ENCODE measurements at regions not wholly inside any gene's neighbourhood (a gene's known extent, or its start where the extent isn't known, plus 50 kb on each side); places are given as distances from the start of the nearest gene placed in this dataset.
A peak's percentile ranks its signal among the peaks of the same experiment; 100 is the strongest.

- H3K9me3 ChIP-seq = no peaks in the 10 kb centered on the region
- H3K27ac ChIP-seq = no peak overlapping the region
- H3K27me3 ChIP-seq = no peaks in the 10 kb centered on the region
- in situ Hi-C loops (cut with MboI; ENCODE audit: low sequenced_read_pairs in 4 of 4) (no loop called here), intact Hi-C loops (cut with DNase I; ENCODE audit: low total_unique reads) (no loop called here)
- TF ChIP-seq, protein P1, sequence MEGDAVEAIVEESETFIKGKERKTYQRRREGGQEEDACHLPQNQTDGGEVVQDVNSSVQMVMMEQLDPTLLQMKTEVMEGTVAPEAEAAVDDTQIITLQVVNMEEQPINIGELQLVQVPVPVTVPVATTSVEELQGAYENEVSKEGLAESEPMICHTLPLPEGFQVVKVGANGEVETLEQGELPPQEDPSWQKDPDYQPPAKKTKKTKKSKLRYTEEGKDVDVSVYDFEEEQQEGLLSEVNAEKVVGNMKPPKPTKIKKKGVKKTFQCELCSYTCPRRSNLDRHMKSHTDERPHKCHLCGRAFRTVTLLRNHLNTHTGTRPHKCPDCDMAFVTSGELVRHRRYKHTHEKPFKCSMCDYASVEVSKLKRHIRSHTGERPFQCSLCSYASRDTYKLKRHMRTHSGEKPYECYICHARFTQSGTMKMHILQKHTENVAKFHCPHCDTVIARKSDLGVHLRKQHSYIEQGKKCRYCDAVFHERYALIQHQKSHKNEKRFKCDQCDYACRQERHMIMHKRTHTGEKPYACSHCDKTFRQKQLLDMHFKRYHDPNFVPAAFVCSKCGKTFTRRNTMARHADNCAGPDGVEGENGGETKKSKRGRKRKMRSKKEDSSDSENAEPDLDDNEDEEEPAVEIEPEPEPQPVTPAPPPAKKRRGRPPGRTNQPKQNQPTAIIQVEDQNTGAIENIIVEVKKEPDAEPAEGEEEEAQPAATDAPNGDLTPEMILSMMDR (IDR thresholded peaks at IDR 0.05 in 4 of 5, conservative IDR thresholded peaks at IDR 0.05 in 1 of 5) = no peak
- TF ChIP-seq POLR2A (IDR thresholded peaks at IDR 0.05) = no peak
- DNase-seq (no peak), ATAC-seq (no peak)
- no peaks in the 10 kb centered on the region for H3K4me1 ChIP-seq
- H3K36me3 ChIP-seq = no peaks in the 10 kb centered on the region
- H3K4me3 ChIP-seq = no peak overlapping the region
Measured at GRCh38 chr7:131261476-131261994, 66.1 kb upstream of the MKLN1 start.

DNA sequence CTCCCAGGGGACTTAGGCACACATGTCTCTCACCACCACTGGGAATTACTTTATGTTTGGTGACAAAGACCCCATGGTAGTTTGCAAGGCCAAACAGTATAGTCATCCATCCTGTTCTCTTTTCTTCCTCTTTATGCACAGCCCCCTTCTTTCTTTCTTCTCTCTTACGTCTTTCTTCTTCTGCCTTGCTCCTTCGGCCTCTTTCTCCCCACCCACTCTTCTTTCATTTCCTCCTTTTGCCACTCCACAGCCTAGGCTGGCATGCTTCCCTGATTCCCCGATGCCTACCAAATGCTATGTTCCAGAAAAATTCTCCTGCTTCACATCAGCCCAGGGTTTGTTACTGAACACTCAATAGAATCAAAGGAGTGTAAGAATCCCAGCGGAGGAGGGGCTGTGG lies 62.4 kb upstream of the MKLN1 start:
- DNase-seq = no peak
- H3K4me3 ChIP-seq = no peak overlapping the region
- H3K36me3 ChIP-seq = no peaks in the 10 kb centered on the region
- intact Hi-C loops (cut with DNase I; ENCODE audit: low total_unique reads) = no loop called here
- in situ Hi-C loops (cut with MboI; ENCODE audit: low sequenced_read_pairs in 4 of 4) = no loop called here
- no peak for TF ChIP-seq POLR2A (IDR thresholded peaks at IDR 0.05)
- TF ChIP-seq, protein P1 (IDR thresholded peaks at IDR 0.05 in 4 of 5, conservative IDR thresholded peaks at IDR 0.05 in 1 of 5) = no peak
- H3K4me1 ChIP-seq = no peaks in the 10 kb centered on the region
- no peaks in the 10 kb centered on the region for H3K9me3 ChIP-seq
- no peaks in the 10 kb centered on the region for H3K27me3 ChIP-seq
- ATAC-seq = peak in 1 of 2 donors; percentile 18
- H3K27ac ChIP-seq = no peak overlapping the region

GRCh38 chr7:131267631-131268030 lies 60.0 kb upstream of the MKLN1 start:
- no peak overlapping the region for H3K27ac ChIP-seq
- intact Hi-C loops (cut with DNase I; ENCODE audit: low total_unique reads) (no loop called here), in situ Hi-C loops (cut with MboI; ENCODE audit: low sequenced_read_pairs in 4 of 4) (no loop called here)
- H3K4me1 ChIP-seq = peaks cover 2 to 4% of the 10 kb centered on the region in 2 donors
- H3K9me3 ChIP-seq = no peaks in the 10 kb centered on the region
- H3K36me3 ChIP-seq = no peaks in the 10 kb centered on the region
- ATAC-seq = no peak
- TF ChIP-seq, protein P1 (IDR thresholded peaks at IDR 0.05 in 4 of 5, conservative IDR thresholded peaks at IDR 0.05 in 1 of 5) = no peak
- no peak for TF ChIP-seq POLR2A (IDR thresholded peaks at IDR 0.05)
- H3K27me3 ChIP-seq = no peaks in the 10 kb centered on the region
- no peak for DNase-seq
- H3K4me3 ChIP-seq = no peak overlapping the region

GRCh38 chr7:131268906-131269305 lies 58.8 kb upstream of the MKLN1 start:
- Histone ChIP-seq H3K9me3 (no peaks in the 10 kb centered on the region), H3K27ac (no peak overlapping the region), H3K36me3 (no peaks in the 10 kb centered on the region), H3K4me1 (peaks cover 13 to 14% of the 10 kb centered on the region in 2 donors), H3K27me3 (no peaks in the 10 kb centered on the region), H3K4me3 (no peak overlapping the region)
- TF ChIP-seq POLR2A (IDR thresholded peaks at IDR 0.05) = no peak
- TF ChIP-seq, protein P1 (IDR thresholded peaks at IDR 0.05 in 4 of 5, conservative IDR thresholded peaks at IDR 0.05 in 1 of 5) = no peak
- intact Hi-C loops (cut with DNase I; ENCODE audit: low total_unique reads) (no loop called here), in situ Hi-C loops (cut with MboI; ENCODE audit: low sequenced_read_pairs in 4 of 4) (no loop called here)
- DNase-seq = no peak
- no peak for ATAC-seq

DNA sequence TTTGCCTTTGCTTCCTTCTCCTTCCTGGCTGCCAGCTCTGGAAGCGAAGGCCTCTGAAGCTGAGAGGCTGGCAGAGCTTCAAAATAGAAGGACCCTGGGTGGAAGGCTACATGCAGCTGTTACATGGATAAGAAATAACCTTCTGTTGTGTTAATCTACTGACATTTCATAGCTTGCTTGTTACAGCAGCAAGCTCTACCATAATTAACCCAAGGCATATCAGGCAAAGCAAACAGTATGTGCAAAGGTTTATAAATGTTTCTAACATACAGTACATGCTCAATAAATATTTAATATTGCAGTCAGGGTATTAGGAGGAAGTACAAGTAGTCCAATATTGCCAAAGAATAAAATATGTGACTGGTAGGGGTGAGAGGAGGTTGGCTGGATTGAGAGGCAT lies 55.6 kb upstream of the MKLN1 start:
- TF ChIP-seq POLR2A (IDR thresholded peaks at IDR 0.05) = no peak
- TF ChIP-seq, protein P1 (IDR thresholded peaks at IDR 0.05 in 4 of 5, conservative IDR thresholded peaks at IDR 0.05 in 1 of 5) = no peak
- in situ Hi-C loops (cut with MboI; ENCODE audit: low sequenced_read_pairs in 4 of 4) (no loop called here), intact Hi-C loops (cut with DNase I; ENCODE audit: low total_unique reads) (no loop called here)
- Histone ChIP-seq H3K4me1 (peaks cover 13 to 14% of the 10 kb centered on the region in 2 donors), H3K27me3 (no peaks in the 10 kb centered on the region), H3K4me3 (no peak overlapping the region), H3K27ac (peak overlapping the region in 2 of 4 donors; percentile 63 to 79), H3K36me3 (no peaks in the 10 kb centered on the region), H3K9me3 (no peaks in the 10 kb centered on the region)
- DNase-seq = no peak
- ATAC-seq = no peak

Measured in gastrocnemius medialis (tissue), 4 donors.